NCI-H2196 treated with DMSO at 0.1 percent for 48 hours (cell line): ENCODE measurements at regions not wholly inside any gene's neighbourhood (a gene's known extent, or its start where the extent isn't known, plus 50 kb on each side); places are given as distances from the start of the nearest gene placed in this dataset.

Experiments used
- DNase-seq: peaks from one replicate; lab custom pipeline; 2025; ENCODE audit not compliant: unreplicated experiment; lab: John Stamatoyannopoulos, UW

DNA sequence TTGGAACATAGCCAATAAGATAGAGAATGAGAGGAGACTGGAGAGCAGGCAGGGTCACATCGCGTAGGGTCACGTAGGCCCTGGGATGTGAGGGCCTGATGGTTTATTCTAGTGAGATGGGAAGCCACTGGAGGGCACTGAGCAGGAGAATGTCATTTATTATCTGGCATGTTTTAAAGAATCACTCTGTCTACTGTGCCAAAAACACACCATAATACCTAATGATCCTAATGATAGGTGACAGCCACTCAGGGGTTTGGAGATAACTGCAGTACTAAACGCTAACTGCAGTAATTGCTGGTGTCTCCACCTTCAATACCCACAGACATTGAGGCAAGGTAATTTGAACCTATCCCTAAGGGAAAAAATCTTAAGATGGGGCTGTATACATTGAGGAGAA lies 185.4 kb downstream of the TTLL7 start:
- no peak for DNase-seq

DNA sequence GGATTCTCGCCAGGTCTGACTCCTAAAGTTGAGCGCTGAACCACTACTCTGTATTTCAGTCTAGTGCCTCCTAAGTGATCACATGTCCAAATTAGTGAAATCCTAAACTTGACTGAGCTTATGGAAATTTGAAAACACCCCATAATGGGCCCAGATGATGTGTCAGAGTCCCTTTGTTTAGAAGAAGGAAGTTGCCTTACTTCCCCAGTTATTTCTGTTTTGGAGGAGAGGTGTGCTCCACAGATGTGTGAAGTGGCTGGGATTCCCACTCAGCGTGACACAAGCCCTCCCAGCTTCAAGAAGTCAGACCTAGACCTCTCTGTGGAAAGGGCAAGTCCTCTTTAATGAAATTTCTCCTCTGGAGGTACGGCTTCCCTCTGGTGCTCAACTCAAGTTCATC lies 188.8 kb downstream of the TTLL7 start:
- no peak for DNase-seq

DNA sequence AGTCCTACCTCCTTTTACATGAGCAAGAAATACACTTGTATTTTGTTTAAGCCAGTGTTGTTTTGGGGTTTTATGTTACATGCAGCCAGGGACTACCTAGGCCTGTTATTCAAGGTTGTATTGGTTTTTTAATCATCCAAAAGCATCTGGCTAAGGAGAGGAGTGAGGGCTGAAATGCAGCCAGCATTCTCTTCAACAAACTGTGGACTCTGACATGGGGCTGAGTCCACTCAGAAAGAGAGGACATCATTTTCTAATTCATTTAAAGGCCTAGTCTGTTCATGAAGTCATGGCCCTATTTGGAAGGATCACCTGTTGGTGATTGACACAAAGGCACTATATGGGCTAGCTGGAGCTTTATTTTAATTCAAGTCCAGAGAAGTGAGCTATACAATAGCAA lies 190.4 kb downstream of the TTLL7 start:
- no peak for DNase-seq

GRCh38 chr1:83807821-83808220 lies 191.1 kb downstream of the TTLL7 start:
- DNase-seq = no peak

DNA sequence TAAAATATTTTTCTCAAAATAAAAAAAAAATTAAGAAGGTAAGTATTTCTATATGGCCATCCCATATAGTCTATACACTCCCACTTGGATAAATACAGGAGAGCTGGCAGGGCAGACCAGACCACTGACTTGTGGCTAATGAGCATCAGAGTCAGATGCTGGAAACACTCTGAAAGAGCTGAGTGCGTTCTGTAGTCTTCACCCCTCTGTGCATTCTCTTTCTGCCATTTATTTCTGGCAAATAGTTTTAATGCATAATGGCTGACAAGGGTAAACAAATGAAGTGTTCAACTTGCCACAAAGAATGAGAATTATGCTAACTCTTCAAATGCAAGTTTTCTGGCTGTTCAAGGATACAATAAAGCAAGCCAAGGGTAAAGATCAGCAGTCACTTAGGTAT lies 191.7 kb downstream of the TTLL7 start:
- DNase-seq = no peak

DNA sequence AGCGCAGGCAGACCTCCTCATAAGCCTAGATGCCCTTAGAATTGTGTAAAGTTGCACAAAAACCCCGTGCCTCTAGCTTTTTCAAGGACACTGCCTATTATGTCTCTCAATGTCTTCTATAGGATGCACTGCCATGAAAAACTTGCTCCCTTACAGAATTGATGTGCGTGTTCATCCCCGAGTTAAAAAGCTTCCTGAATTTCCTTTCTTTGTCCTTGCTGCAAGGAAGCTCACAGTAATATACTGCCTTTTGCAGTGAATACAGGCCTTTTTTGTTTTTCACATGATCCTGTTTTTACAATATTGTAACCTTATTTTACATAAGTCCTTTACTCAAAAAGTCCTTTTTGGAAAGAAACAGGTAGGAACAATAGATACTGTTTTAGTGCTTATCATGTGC lies 193.0 kb downstream of the TTLL7 start:
- no peak for DNase-seq

- no peak for DNase-seq
Observed at GRCh38 chr1:83802460-83803152, 196.3 kb downstream of the TTLL7 start.

DNA sequence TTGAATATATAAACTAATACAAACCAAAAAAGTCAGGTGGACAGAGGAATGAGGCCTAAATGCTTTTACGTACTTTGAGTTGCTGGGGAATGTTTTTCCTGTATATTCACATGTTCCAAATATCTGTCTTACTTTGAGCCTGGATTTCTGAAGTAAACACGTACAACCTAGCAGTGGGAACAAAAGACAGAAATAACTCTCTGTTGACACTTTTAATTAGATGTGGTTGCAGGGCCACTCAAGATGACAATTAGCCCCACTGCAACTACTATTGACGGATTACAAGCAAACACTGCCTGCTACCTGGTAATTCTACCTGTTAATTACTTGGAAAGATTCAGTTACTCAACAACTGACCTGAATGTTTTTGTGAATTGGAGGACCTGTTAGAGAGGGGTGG lies 196.9 kb downstream of the TTLL7 start:
- DNase-seq = no peak

DNA sequence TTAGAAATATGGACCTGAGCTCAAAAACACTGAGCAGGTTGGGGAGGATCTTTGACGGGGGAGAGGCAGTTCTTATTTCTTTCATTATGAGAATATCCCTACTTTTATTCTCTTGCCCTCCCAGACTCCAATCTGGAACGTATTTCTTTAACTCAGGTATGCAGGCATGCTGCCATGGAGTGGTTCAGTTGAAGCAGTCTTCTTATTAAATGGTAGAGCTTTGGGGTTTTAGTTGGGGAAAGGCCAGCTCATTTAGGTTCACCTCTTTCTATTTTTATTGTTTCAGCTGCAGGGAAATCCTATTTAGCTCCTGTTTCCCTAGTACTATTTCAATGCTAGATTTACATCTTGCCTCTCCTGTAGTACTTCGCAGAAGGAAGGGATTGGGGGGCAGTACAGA lies 198.9 kb downstream of the TTLL7 start:
- no peak for DNase-seq

- DNase-seq = no peak
Observed at GRCh38 chr1:83799594-83799993, 199.3 kb downstream of the TTLL7 start.

DNA sequence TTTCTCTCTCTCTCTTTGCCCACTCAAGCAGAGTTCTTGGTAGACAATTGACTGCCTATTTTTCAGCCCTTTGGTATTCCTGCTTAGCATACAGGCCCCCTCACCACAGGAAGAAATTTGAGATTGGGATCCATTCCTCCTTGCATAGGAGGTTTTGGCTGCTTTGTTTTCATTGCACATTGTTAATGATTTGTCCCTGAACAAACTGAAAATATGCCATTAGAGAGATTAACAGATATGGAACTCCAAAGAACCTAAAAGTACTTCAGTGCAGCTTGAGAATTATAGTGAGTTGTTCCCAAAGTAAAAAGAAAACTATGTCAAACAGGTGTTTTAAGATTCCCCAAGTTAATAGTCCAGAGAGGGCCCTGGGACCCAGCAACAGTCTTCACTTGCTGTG lies 200.0 kb downstream of the TTLL7 start:
- no peak for DNase-seq

- DNase-seq = no peak
Observed at GRCh38 chr1:83796409-83796808, 202.5 kb downstream of the TTLL7 start.

DNA sequence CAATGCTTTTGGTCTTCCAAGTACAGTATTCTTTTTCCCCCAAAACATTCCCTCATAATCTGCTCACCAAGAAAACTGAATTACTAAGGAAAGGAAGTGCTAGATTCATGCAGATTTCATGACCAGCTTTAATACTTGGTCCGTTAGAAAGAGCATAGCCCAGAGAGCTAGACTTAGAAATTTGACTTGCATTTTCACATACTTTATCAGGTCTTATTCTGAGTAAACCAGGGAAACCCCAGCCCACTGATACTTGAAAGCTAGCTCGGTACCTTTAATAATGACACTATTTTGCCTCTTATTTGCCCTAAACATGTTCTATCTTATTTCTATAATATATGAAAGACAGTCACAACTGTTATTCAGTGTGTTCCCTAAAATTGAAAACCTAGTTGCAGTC lies 204.5 kb downstream of the TTLL7 start:
- DNase-seq = no peak

DNA sequence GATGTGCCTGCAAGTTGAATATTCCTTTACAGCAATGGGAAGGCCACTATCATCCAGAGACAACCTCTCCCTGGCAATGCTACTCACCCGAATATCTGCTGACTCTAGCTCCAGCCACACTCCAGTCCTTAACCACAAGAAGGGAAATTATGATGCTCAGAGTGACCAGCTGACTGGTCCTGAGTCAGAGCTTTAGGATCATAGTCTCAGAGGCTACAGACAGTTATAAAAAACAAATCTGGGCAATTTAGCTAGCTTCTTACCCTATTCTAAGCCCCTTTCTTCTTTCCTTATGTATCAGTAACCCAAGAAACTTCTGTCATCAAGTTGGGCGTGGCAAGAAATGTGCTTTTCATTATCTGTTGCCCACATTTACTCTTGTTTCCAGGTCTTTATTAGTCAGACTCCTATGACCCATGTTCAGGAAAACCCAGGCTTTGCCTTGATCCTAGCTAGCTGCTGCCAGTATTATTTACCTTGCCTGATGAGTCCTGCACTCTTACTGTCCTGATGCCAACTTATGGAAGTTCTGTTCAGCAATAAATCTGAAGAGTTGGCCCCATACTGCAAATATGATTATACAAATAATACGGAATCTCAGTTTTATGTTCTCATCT lies 207.0 kb downstream of the TTLL7 start:
- DNase-seq = no peak

DNA sequence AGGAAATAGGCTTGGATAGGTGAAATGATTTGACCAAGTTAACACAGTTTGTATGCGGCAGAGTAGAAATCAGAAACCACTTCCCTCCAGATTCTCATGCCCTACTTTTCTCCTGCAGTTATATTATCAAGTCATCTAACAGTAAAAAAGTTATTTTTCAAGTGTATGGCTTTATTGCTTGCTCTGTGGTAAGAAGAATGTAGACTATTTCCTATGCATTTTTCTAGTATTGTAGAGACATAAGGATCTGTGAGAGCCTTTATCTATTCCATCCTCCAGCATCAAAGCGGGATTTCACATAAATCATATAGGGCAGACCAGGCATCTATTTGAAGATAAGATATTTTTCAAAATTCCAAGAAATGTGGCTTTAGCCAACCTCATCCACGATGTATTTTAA lies 208.5 kb downstream of the TTLL7 start:
- DNase-seq = no peak

DNA sequence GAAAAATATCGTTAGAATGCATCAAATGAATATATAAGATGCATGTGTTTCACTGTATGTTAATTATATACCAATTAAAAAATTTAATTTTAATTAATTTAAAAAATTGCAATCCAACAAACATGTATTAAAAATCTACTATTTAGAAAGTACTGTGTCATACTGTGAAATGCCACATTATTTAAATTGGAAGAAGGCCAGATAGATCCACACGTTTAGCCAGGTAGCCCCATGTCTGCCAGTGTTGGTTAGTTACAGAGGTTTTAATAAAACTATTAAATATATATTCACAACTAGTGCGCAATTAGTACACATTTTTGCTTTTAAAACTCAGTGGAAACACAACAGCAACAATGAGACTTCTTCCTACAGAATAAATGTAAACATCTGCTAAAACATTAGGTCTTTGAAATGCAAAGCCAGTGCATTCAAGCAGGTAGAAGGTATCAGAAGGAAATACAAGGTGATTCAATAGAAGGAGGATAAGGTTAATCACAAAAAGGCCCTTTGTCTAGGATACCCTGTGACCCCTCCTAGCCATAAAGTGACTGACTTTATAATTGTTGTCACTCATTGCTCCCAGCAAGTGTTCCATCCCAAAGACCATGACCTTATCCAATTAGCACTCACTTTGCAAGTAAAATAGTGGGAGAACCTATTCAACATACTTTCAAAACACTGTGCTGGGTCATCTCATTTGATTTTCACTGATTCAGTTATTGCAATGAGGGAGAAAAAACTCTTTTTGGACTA lies 211.5 kb downstream of the TTLL7 start:
- no peak for DNase-seq

DNA sequence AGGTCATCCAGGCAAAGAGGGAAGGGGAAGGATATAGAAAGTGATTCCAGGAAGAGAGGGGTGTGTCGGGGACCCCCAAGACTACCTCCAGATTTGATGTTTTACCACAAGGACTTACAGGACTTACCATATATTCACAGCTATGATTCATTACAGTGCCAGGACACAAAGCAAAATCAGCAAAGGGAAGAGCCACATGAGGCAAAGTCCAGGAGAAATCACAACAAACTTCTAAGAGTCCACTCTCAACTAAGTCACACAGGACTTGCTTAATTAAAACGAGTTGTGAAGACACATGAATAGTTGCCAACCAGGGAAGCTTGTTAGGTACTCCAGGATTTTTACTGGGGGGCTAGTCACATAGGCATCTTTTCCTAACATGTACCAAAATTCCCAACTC lies 217.3 kb downstream of the TTLL7 start:
- no peak for DNase-seq

GRCh38 chr1:83779565-83779964 lies 219.4 kb downstream of the TTLL7 start:
- DNase-seq = no peak

DNA sequence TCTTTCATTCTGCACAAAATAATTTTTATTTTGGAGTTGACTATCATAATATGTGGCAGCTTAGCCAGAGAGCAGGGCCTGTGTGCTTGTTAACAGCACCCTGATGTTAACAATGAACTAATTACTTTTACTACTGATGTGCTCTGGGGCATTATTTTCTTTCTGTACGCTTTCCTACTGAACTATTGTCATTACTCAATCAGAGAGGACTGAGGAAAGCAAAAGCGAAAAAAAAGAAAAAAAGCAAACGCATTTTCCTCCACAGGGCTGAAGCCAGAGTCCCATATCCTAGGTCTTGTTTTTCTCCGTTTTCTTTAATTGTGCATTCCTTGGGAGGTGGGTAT lies 221.2 kb downstream of the TTLL7 start:
- no peak for DNase-seq

GRCh38 chr1:83776913-83777757 lies 221.8 kb downstream of the TTLL7 start:
- no peak for DNase-seq

GRCh38 chr1:83775977-83776603 lies 222.8 kb downstream of the TTLL7 start:
- no peak for DNase-seq
